Loucy (cell line): ENCODE measurements at regions not wholly inside any gene's neighbourhood (a gene's known extent, or its start where the extent isn't known, plus 50 kb on each side); places are given as distances from the start of the nearest gene placed in this dataset.

Experiments used
- H2AFZ ChIP-seq: fragments of 200-600 bp; sonication (generic); 2 replicates; pipeline ENCODE4 v1.6.0; 2016; ENCODE audit warnings: antibody characterized with exemption, mild to moderate bottlenecking, low read length, moderate library complexity
- H3F3A ChIP-seq: fragments of 200-600 bp; 2 replicates; pipeline ENCODE4 v1.6.0; 2016; ENCODE audit warnings: antibody characterized with exemption, low read depth, mild to moderate bottlenecking
- H3K27me3 ChIP-seq: fragments of 200-600 bp; sonication (generic); 2 replicates; pipeline ENCODE4 v1.6.1; 2014; ENCODE audit warnings: low read length, mild to moderate bottlenecking; ENCODE audit not compliant: insufficient read depth, poor library complexity, severe bottlenecking
- H3K36me3 ChIP-seq: fragments of 200-600 bp; sonication (generic); 2 replicates; pipeline ENCODE4 v1.6.1; 2016; ENCODE audit warnings: low read length; ENCODE audit not compliant: insufficient read depth
- H3K4me1 ChIP-seq: fragments of 200-600 bp; sonication (generic); 2 replicates; pipeline ENCODE4 v1.5.1; 2014; ENCODE audit warnings: low read length, mild to moderate bottlenecking; ENCODE audit not compliant: insufficient read depth, poor library complexity, severe bottlenecking
- H3K4me2 ChIP-seq: fragments of 200-600 bp; sonication (generic); 2 replicates; pipeline ENCODE4 v1.6.0; 2014; ENCODE audit warnings: antibody characterized with exemption, low read length, low read depth, mild to moderate bottlenecking; ENCODE audit not compliant: poor library complexity, severe bottlenecking
- H3K4me3 ChIP-seq: fragments of 200-600 bp; sonication (generic); 2 replicates; pipeline ENCODE4 v1.5.1; 2014; ENCODE audit warnings: low read length, mild to moderate bottlenecking, mixed read lengths; ENCODE audit not compliant: poor library complexity, severe bottlenecking
- H3K79me2 ChIP-seq: fragments of 200-600 bp; sonication (generic); 2 replicates; pipeline ENCODE4 v1.6.1; 2014; ENCODE audit warnings: low read length; ENCODE audit not compliant: insufficient read depth
- H3K9ac ChIP-seq: fragments of 200-600 bp; sonication (generic); 2 replicates; pipeline ENCODE4 v1.6.0; 2014; ENCODE audit warnings: mild to moderate bottlenecking, low read depth, low read length, moderate library complexity; ENCODE audit not compliant: poor library complexity, severe bottlenecking
- H3K9me2 ChIP-seq: fragments of 200-600 bp; sonication (generic); replicated peaks from 2 replicates; pipeline ENCODE4 v1.6.1; 2016; ENCODE audit warnings: low read depth, low read length, mixed read lengths
- H3K9me3 ChIP-seq: fragments of 200-600 bp; sonication (generic); 2 replicates; pipeline ENCODE4 v1.6.1; 2014; ENCODE audit warnings: mild to moderate bottlenecking, antibody characterized with exemption, low read length, low read depth; ENCODE audit not compliant: insufficient read depth
- H4K20me1 ChIP-seq: fragments of 200-600 bp; sonication (generic); 2 replicates; pipeline ENCODE4 v1.6.0; 2014; ENCODE audit warnings: antibody characterized with exemption, low read length, mild to moderate bottlenecking; ENCODE audit not compliant: insufficient read depth, poor library complexity, severe bottlenecking
- CTCF ChIP-seq: fragments of 200-600 bp; sonication (generic); conservative IDR thresholded peaks from 2 replicates; pipeline ENCODE4 v1.5.1; 2014; ENCODE audit warnings: mild to moderate bottlenecking, antibody characterized with exemption, low read length
- EZH2phosphoT487 ChIP-seq: fragments of 200-600 bp; IDR thresholded peaks from 2 replicates; pipeline ENCODE4 v1.6.1; 2018; ENCODE audit warnings: antibody characterized with exemption, mild to moderate bottlenecking, moderate library complexity, borderline replicate concordance

- Histone ChIP-seq H3K4me1 (peaks cover 22% of the 10 kb centered on the region), H3K27me3 (no peaks in the 10 kb centered on the region), H2AFZ (no peak overlapping the region), H4K20me1 (no peaks in the 10 kb centered on the region), H3F3A (peaks cover 9% of the 10 kb centered on the region; the same call in 1 of the 2 replicates), H3K9me3 (no peaks in the 10 kb centered on the region), H3K4me2 (no peak overlapping the region), H3K79me2 (no peaks in the 10 kb centered on the region), H3K4me3 (no peak overlapping the region), H3K9ac (no peak overlapping the region), H3K9me2 (no peaks in the 10 kb centered on the region), H3K36me3 (no peaks in the 10 kb centered on the region)
- TF ChIP-seq CTCF: no peak
- no peak for TF ChIP-seq EZH2phosphoT487
These were observed 58.0 kb downstream of the SYNE3 start for GRCh38 chr14:95458459-95458858.

- no peaks in the 10 kb centered on the region for H3K36me3 ChIP-seq
- no peak overlapping the region for H2AFZ ChIP-seq
- H3K9me3 ChIP-seq: no peaks in the 10 kb centered on the region
- H3K4me1 ChIP-seq: peaks cover 9% of the 10 kb centered on the region
- no peak overlapping the region for H3K4me3 ChIP-seq
- no peaks in the 10 kb centered on the region for H3F3A ChIP-seq
- H3K79me2 ChIP-seq: no peaks in the 10 kb centered on the region
- H3K4me2 ChIP-seq: no peak overlapping the region
- H3K9ac ChIP-seq: no peak overlapping the region
- TF ChIP-seq CTCF (0 out of 2 replicates have a peak, but pooled peaks have one; percentile 14), EZH2phosphoT487 (no peak)
- H3K27me3 ChIP-seq: no peaks in the 10 kb centered on the region
- H4K20me1 ChIP-seq: no peaks in the 10 kb centered on the region
- no peaks in the 10 kb centered on the region for H3K9me2 ChIP-seq
These were observed 60.2 kb downstream of the SYNE3 start for GRCh38 chr14:95456281-95456680.

GRCh38 chr14:95455246-95455645 is 61.2 kb downstream of the SYNE3 start:
- H2AFZ ChIP-seq: no peak overlapping the region
- no peaks in the 10 kb centered on the region for H3F3A ChIP-seq
- no peaks in the 10 kb centered on the region for H3K36me3 ChIP-seq
- H3K9me3 ChIP-seq: no peaks in the 10 kb centered on the region
- no peaks in the 10 kb centered on the region for H3K79me2 ChIP-seq
- no peak for TF ChIP-seq CTCF
- TF ChIP-seq EZH2phosphoT487: no peak
- H3K4me1 ChIP-seq: peaks cover 7% of the 10 kb centered on the region
- H3K9ac ChIP-seq: no peak overlapping the region
- H3K9me2 ChIP-seq: no peaks in the 10 kb centered on the region
- no peak overlapping the region for H3K4me3 ChIP-seq
- H4K20me1 ChIP-seq: no peaks in the 10 kb centered on the region
- H3K27me3 ChIP-seq: no peaks in the 10 kb centered on the region
- H3K4me2 ChIP-seq: no peak overlapping the region
